ENCODE measurements at regions not wholly inside any gene's neighbourhood (a gene's known extent, or its start where the extent isn't known, plus 50 kb on each side); places are given as distances from the start of the nearest gene placed in this dataset.

- TF ChIP-seq CTCF (IDR thresholded peaks at IDR 0.05), result no peak
- TF ChIP-seq POLR2A (IDR thresholded peaks at IDR 0.05), result no peak
Observed at GRCh38 chr13:39930060-39930459, 274.6 kb downstream of the COG6 start.

Data from Peyer's patch (tissue), 4 donors.